Suprapubic skin (tissue), 4 donors: ENCODE measurements at regions not wholly inside any gene's neighbourhood (a gene's known extent, or its start where the extent isn't known, plus 50 kb on each side); places are given as distances from the start of the nearest gene placed in this dataset.

Experiments used
- EP300 ChIP-seq: sonication (generic); formaldehyde crosslinking; IDR thresholded peaks from one replicate; pipeline ENCODE4 v1.6.1; 2017; ENCODE audit warnings: antibody characterized with exemption
- POLR2AphosphoS5 ChIP-seq, 3 donors: sonication (generic); formaldehyde crosslinking; IDR thresholded peaks; one replicate each; pipeline ENCODE4 v1.6.1; 2017; ENCODE audit warnings: antibody characterized with exemption in 3 of 3
- TF ChIP-seq, protein P1 (sequence below), 2 donors: fragments of 200-600 bp in 1 of 2; fragments of 450-650 bp in 1 of 2; sonication (generic) in 1 of 2; IDR thresholded peaks; one replicate each; pipeline ENCODE4 v1.5.1; 2016 to 2019; ENCODE audit warnings: antibody characterized with exemption in 2 of 2, mild to moderate bottlenecking in 1 of 2, moderate library complexity in 1 of 2

DNA sequence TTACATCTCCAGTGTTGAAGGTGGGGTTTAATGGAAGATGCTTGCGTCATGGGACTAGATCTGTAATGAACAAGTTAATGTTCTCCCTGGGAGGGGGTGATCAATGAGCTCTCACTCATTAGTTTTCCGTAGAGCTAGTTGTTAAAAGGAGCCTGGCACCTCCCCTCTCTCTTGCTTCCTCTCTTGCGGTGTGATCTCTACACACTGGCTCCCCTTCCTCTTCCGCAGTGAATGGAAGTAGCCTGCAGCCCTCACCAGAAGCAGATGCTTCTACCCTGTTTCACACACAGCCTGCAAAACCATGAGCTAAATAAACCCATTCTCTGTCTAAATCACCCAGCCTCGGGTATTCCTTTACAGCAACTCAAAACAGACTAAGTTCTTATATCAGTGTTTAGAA is 318.8 kb downstream of the SLITRK1 start:
- TF ChIP-seq, protein P1, sequence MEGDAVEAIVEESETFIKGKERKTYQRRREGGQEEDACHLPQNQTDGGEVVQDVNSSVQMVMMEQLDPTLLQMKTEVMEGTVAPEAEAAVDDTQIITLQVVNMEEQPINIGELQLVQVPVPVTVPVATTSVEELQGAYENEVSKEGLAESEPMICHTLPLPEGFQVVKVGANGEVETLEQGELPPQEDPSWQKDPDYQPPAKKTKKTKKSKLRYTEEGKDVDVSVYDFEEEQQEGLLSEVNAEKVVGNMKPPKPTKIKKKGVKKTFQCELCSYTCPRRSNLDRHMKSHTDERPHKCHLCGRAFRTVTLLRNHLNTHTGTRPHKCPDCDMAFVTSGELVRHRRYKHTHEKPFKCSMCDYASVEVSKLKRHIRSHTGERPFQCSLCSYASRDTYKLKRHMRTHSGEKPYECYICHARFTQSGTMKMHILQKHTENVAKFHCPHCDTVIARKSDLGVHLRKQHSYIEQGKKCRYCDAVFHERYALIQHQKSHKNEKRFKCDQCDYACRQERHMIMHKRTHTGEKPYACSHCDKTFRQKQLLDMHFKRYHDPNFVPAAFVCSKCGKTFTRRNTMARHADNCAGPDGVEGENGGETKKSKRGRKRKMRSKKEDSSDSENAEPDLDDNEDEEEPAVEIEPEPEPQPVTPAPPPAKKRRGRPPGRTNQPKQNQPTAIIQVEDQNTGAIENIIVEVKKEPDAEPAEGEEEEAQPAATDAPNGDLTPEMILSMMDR (IDR thresholded peaks at IDR 0.05) = no peak
- no peak for TF ChIP-seq EP300
- TF ChIP-seq POLR2AphosphoS5 (IDR thresholded peaks at IDR 0.05) = no peak
